Right cardiac atrium (tissue), 5 donors: ENCODE measurements at regions not wholly inside any gene's neighbourhood (a gene's known extent, or its start where the extent isn't known, plus 50 kb on each side); places are given as distances from the start of the nearest gene placed in this dataset.

Source experiments
- ATAC-seq, 2 donors: fragments of 200-7000 bp; cut with Tn5 transposase; one replicate each; pipeline versions ENCODE4 v1.8.0 to v1.9.1; 2020; ENCODE audit warnings: moderate library complexity in 2 of 2, mild to moderate bottlenecking in 1 of 2
- DNase-seq, 3 donors: peaks; one replicate each; pipeline ENCODE4 v3.0.0-alpha.2; 2020
- H3K27ac ChIP-seq: one replicate; pipeline ENCODE4 v1.5.1; 2013; ENCODE audit warnings: mild to moderate bottlenecking, low read length, control low read depth, moderate library complexity
- H3K27me3 ChIP-seq: one replicate; pipeline ENCODE4 v1.6.1; 2013; ENCODE audit not compliant: control insufficient read depth, insufficient read depth
- H3K4me1 ChIP-seq: one replicate; pipeline ENCODE4 v1.6.1; 2013; ENCODE audit warnings: low read length; ENCODE audit not compliant: control insufficient read depth, insufficient read depth
- H3K4me3 ChIP-seq: one replicate; pipeline ENCODE4 v1.5.1; 2013; ENCODE audit warnings: low read length, control low read depth
- H3K9me3 ChIP-seq: one replicate; pipeline ENCODE4 v1.6.1; 2013; ENCODE audit warnings: low read length; ENCODE audit not compliant: control insufficient read depth
- WGBS: extraction: QIAGEN DNeasy Blood & Tissue Kit; methylation state at CpG from one replicate; pipeline ENCODE4 v1.1.7; 2013; 5-methylcytosine and 5-hydroxymethylcytosine counted together
- intact Hi-C, 4 donors: fragments of 100-400 bp; cut with DNase I; formaldehyde crosslinking; loops; one replicate each; pipeline versions ENCODE4 v1.11.0 to v1.14.0; 2022 to 2023
- donor health status: healthy with polysubstance abuse.
- donor health status: DM: no; HTN: yes; CAD: no.
- donor health status: DM: no; HTN: no; CAD: no.
- donor health status: DM: no; HTN: yes; CAD: no; lungs with severe emphysema.
- donor health status: DM: yes; HTN: yes; CAD: no.

GRCh38 chr13:77838271-77838670 lies 80.4 kb downstream of the EDNRB start:
- DNase-seq (no peak), ATAC-seq (no peak)
- Histone ChIP-seq H3K9me3 (no peaks in the 10 kb centered on the region), H3K27me3 (no peaks in the 10 kb centered on the region), H3K4me1 (peaks cover under 1% of the 10 kb centered on the region), H3K4me3 (no peak overlapping the region), H3K27ac (no peak overlapping the region)
- intact Hi-C loops = no loop called here
- WGBS = 85% methylated on average over 2 of the region's 2 CpGs

- intact Hi-C loops = no loop called here
- Histone ChIP-seq H3K4me3 (no peak overlapping the region), H3K4me1 (peaks cover 2% of the 10 kb centered on the region), H3K27me3 (no peaks in the 10 kb centered on the region), H3K9me3 (no peaks in the 10 kb centered on the region), H3K27ac (no peak overlapping the region)
- WGBS = 74% methylated on average over 3 of the region's 3 CpGs
- ATAC-seq (peak; percentile 56 to 61), DNase-seq (no peak)
Measured at GRCh38 chr13:77836423-77836822, 82.2 kb downstream of the EDNRB start.

- no peak overlapping the region for H3K4me3 ChIP-seq
- no peaks in the 10 kb centered on the region for H3K27me3 ChIP-seq
- H3K9me3 ChIP-seq = no peaks in the 10 kb centered on the region
- WGBS = 52% methylated on average over 2 of the region's 2 CpGs
- peak; percentile 68 to 76 for ATAC-seq
- H3K4me1 ChIP-seq = peaks cover 2% of the 10 kb centered on the region
- no peak for DNase-seq
- intact Hi-C loops = no loop called here
- H3K27ac ChIP-seq = peak overlapping the region; percentile 72
Measured at GRCh38 chr13:77833331-77833863, 85.2 kb downstream of the EDNRB start.

GRCh38 chr13:77832339-77833100 lies 86.1 kb downstream of the EDNRB start:
- H3K4me3 ChIP-seq = no peak overlapping the region
- no peaks in the 10 kb centered on the region for H3K27me3 ChIP-seq
- ATAC-seq (peak; percentile 84 to 90), DNase-seq (no peak)
- no peak overlapping the region for H3K27ac ChIP-seq
- H3K9me3 ChIP-seq = no peaks in the 10 kb centered on the region
- H3K4me1 ChIP-seq = peaks cover 2% of the 10 kb centered on the region
- WGBS = 69% methylated on average over 2 of the region's 2 CpGs
- intact Hi-C loops = no loop called here

- no peaks in the 10 kb centered on the region for H3K27me3 ChIP-seq
- no peaks in the 10 kb centered on the region for H3K9me3 ChIP-seq
- no peak overlapping the region for H3K4me3 ChIP-seq
- intact Hi-C loops = no loop called here
- peaks cover 2% of the 10 kb centered on the region for H3K4me1 ChIP-seq
- ATAC-seq (no peak), DNase-seq (no peak)
- 73% methylated on average over 5 of the region's 5 CpGs for WGBS
- H3K27ac ChIP-seq = no peak overlapping the region
Measured at GRCh38 chr13:77831866-77832265, 86.8 kb downstream of the EDNRB start.

- H3K4me1 ChIP-seq = peaks cover 2% of the 10 kb centered on the region
- no peaks in the 10 kb centered on the region for H3K27me3 ChIP-seq
- H3K9me3 ChIP-seq = no peaks in the 10 kb centered on the region
- no peak overlapping the region for H3K27ac ChIP-seq
- intact Hi-C loops = no loop called here
- ATAC-seq = no peak
- H3K4me3 ChIP-seq = no peak overlapping the region
- no peak for DNase-seq
Measured at GRCh38 chr13:77829963-77830362, 88.7 kb downstream of the EDNRB start.

GRCh38 chr13:77828799-77829198 lies 89.8 kb downstream of the EDNRB start:
- H3K4me1 ChIP-seq = peaks cover 2% of the 10 kb centered on the region
- DNase-seq = no peak
- intact Hi-C loops = no loop called here

GRCh38 chr13:77827332-77827731 lies 91.3 kb downstream of the EDNRB start:
- 38% methylated on average over 5 of the region's 5 CpGs for WGBS
- H3K27me3 ChIP-seq = no peaks in the 10 kb centered on the region
- H3K4me3 ChIP-seq = no peak overlapping the region
- peak in 1 of 2 donors; percentile 54 for ATAC-seq
- H3K27ac ChIP-seq = no peak overlapping the region
- intact Hi-C loops = no loop called here
- peak; percentile 58 to 88 (median 73) for DNase-seq
- no peaks in the 10 kb centered on the region for H3K4me1 ChIP-seq
- no peaks in the 10 kb centered on the region for H3K9me3 ChIP-seq

More at GRCh38 chr13:77828799-77829198, 89.8 kb downstream of the EDNRB start:
- H3K27ac ChIP-seq = no peak overlapping the region
- no peaks in the 10 kb centered on the region for H3K9me3 ChIP-seq
- H3K27me3 ChIP-seq = no peaks in the 10 kb centered on the region
- H3K4me3 ChIP-seq = no peak overlapping the region
- no peak for ATAC-seq

- Histone ChIP-seq H3K27me3 (no peaks in the 10 kb centered on the region), H3K4me3 (no peak overlapping the region), H3K4me1 (no peaks in the 10 kb centered on the region), H3K27ac (no peak overlapping the region), H3K9me3 (no peaks in the 10 kb centered on the region)
- 53% methylated on average over 4 of the region's 4 CpGs for WGBS
- DNase-seq (no peak), ATAC-seq (no peak)
- intact Hi-C loops = no loop called here
Measured at GRCh38 chr13:77820431-77821149, 98.0 kb downstream of the EDNRB start.

GRCh38 chr13:77817521-77817920 lies 101.1 kb downstream of the EDNRB start:
- no peak for ATAC-seq
- intact Hi-C loops = no loop called here
- 67% methylated on average over 2 of the region's 2 CpGs for WGBS
- Histone ChIP-seq H3K9me3 (no peaks in the 10 kb centered on the region), H3K27me3 (no peaks in the 10 kb centered on the region), H3K27ac (no peak overlapping the region), H3K4me1 (no peaks in the 10 kb centered on the region), H3K4me3 (no peak overlapping the region)
- no peak for DNase-seq

- no peaks in the 10 kb centered on the region for H3K4me1 ChIP-seq
- H3K4me3 ChIP-seq = no peak overlapping the region
- no peak for ATAC-seq
- no peak for DNase-seq
- no peaks in the 10 kb centered on the region for H3K27me3 ChIP-seq
- WGBS = 94% methylated on average over 5 of the region's 5 CpGs
- no peak overlapping the region for H3K27ac ChIP-seq
- H3K9me3 ChIP-seq = no peaks in the 10 kb centered on the region
- intact Hi-C loops = no loop called here
Measured at GRCh38 chr13:77815330-77815729, 103.3 kb downstream of the EDNRB start.
